IMR-90 (cell line): ENCODE measurements at regions not wholly inside any gene's neighbourhood (a gene's known extent, or its start where the extent isn't known, plus 50 kb on each side); places are given as distances from the start of the nearest gene placed in this dataset.

Experiments used
- ATAC-seq: fragments of 200-7000 bp; cut with Tn5 transposase; 2 replicates; pipeline ENCODE4 v1.9.1; 2020; ENCODE audit warnings: low read depth, mild to moderate bottlenecking, moderate library complexity
- BruUV-seq: library from RNA; stranded (reverse); fragments of 400-500 nt; replicated peaks from 2 replicates; lab custom pipeline; 2021; lab: Mats Ljungman, UMichigan
- CTCF ChIA-PET: fragments of 300-600 bp; formaldehyde crosslinking; extraction: SDS; loops from one replicate; lab custom pipeline; 2021; ENCODE audit warnings: antibody characterized with exemption; lab: Yijun Ruan, JAX
- POLR2A ChIA-PET: fragments of 300-600 bp; sonication (Branson Sonifier 250); formaldehyde crosslinking; loops from one replicate; lab custom pipeline; 2022; ENCODE audit warnings: antibody characterized with exemption; ENCODE audit not compliant: unreplicated experiment; lab: Charles Lee
- DNase-seq: peaks from one replicate; pipeline ENCODE4 v3.0.0; 2013
- H2AFZ ChIP-seq: replicated peaks from 2 replicates; pipeline ENCODE3; 2013; ENCODE audit warnings: low read length, mild to moderate bottlenecking; ENCODE audit not compliant: poor library complexity
- H2AK5ac ChIP-seq: 2 replicates; pipeline ENCODE4 v1.6.1; 2013; ENCODE audit warnings: low read depth, low read length, inconsistent platforms
- H2AK9ac ChIP-seq: replicated peaks from 2 replicates; pipeline ENCODE3; 2013; ENCODE audit warnings: mild to moderate bottlenecking, low read depth, low read length, moderate library complexity; ENCODE audit not compliant: poor library complexity
- H2BK120ac ChIP-seq: 2 replicates; pipeline ENCODE4 v1.6.1; 2013; ENCODE audit warnings: low read depth, low read length, inconsistent platforms
- H2BK15ac ChIP-seq: 3 replicates; pipeline ENCODE4 v1.6.1; 2013; ENCODE audit warnings: low read depth, low read length, inconsistent platforms
- H2BK20ac ChIP-seq: 2 replicates; pipeline ENCODE4 v1.6.1; 2013; ENCODE audit warnings: low read depth, mild to moderate bottlenecking, inconsistent platforms, low read length, moderate library complexity
- H2BK5ac ChIP-seq: 2 replicates; pipeline ENCODE4 v1.6.1; 2013; ENCODE audit warnings: mild to moderate bottlenecking, low read depth, low read length, inconsistent platforms; ENCODE audit not compliant: poor library complexity, severe bottlenecking
- H3K14ac ChIP-seq: replicated peaks from 2 replicates; pipeline ENCODE4 v1.6.1; 2013; ENCODE audit warnings: low read depth, low read length, inconsistent platforms
- H3K18ac ChIP-seq: 2 replicates; pipeline ENCODE4 v1.6.1; 2013; ENCODE audit warnings: low read depth, low read length, control low read depth
- H3K23ac ChIP-seq: 2 replicates; pipeline ENCODE4 v1.6.1; 2013; ENCODE audit warnings: low read depth, low read length, inconsistent platforms
- H3K27ac ChIP-seq: 2 replicates; pipeline ENCODE4 v1.5.1; 2013; ENCODE audit warnings: mild to moderate bottlenecking, control low read depth, low read length; ENCODE audit not compliant: insufficient read depth
- H3K27me3 ChIP-seq: 2 replicates; pipeline ENCODE4 v1.6.1; 2013; ENCODE audit warnings: low read length; ENCODE audit not compliant: control insufficient read depth, insufficient read depth
- H3K36me3 ChIP-seq: 2 replicates; pipeline ENCODE4 v1.6.1; 2013; ENCODE audit warnings: low read length, mixed read lengths; ENCODE audit not compliant: control insufficient read depth, insufficient read depth
- H3K4ac ChIP-seq: 2 replicates; pipeline ENCODE4 v1.6.1; 2013; ENCODE audit warnings: low read depth, low read length, inconsistent platforms
- H3K4me1 ChIP-seq: 2 replicates; pipeline ENCODE4 v1.6.1; 2013; ENCODE audit warnings: low read length, mixed read lengths; ENCODE audit not compliant: control insufficient read depth, insufficient read depth
- H3K4me2 ChIP-seq: 2 replicates; pipeline ENCODE4 v1.6.1; 2013; ENCODE audit warnings: low read depth, mild to moderate bottlenecking, control low read depth, low read length, moderate library complexity
- H3K4me3 ChIP-seq: 2 replicates; pipeline ENCODE4 v1.5.1; 2013; ENCODE audit warnings: low read depth, mild to moderate bottlenecking, control low read depth, low read length, moderate library complexity; ENCODE audit not compliant: insufficient read depth
- H3K56ac ChIP-seq: 2 replicates; pipeline ENCODE4 v1.6.1; 2013; ENCODE audit warnings: low read length, inconsistent platforms; ENCODE audit not compliant: insufficient read depth; ENCODE audit errors: extremely low read depth
- H3K79me1 ChIP-seq, 2 experiments: 2 replicates each; pipeline ENCODE4 v1.6.1; 2013; ENCODE audit warnings: low read length in 2 of 2, inconsistent platforms in 1 of 2, low read depth in 1 of 2
- H3K9ac ChIP-seq: 2 replicates; pipeline ENCODE4 v1.6.1; 2013; ENCODE audit warnings: low read depth, low read length, control low read depth
- H3K9me1 ChIP-seq: 2 replicates; pipeline ENCODE4 v1.6.1; 2013; ENCODE audit warnings: low read length, inconsistent platforms; ENCODE audit not compliant: insufficient read depth
- H3K9me3 ChIP-seq: 2 replicates; pipeline ENCODE4 v1.6.1; 2013; ENCODE audit warnings: low read length; ENCODE audit not compliant: control insufficient read depth, insufficient read depth
- H4K20me1 ChIP-seq: 2 replicates; pipeline ENCODE4 v1.6.1; 2013; ENCODE audit warnings: low read length, inconsistent platforms; ENCODE audit not compliant: insufficient read depth
- H4K5ac ChIP-seq: 2 replicates; pipeline ENCODE4 v1.6.1; 2013; ENCODE audit warnings: mild to moderate bottlenecking, low read depth, low read length, control low read depth
- H4K8ac ChIP-seq, 2 experiments: 2 replicates each; pipeline ENCODE4 v1.6.1; 2013; ENCODE audit warnings: low read depth in 2 of 2, low read length in 2 of 2, control low read depth in 1 of 2, inconsistent platforms in 1 of 2
- H4K91ac ChIP-seq: 2 replicates; pipeline ENCODE4 v1.6.1; 2013; ENCODE audit warnings: low read depth, low read length, inconsistent platforms; ENCODE audit not compliant: insufficient read depth
- CEBPB ChIP-seq: IDR thresholded peaks from 2 replicates; pipeline ENCODE4 v1.6.1; 2012; ENCODE audit warnings: low read depth, low read length, improper control_type of control experiment
- CHD1 ChIP-seq: IDR thresholded peaks from 2 replicates; pipeline ENCODE4 v1.6.1; 2012; ENCODE audit warnings: low read depth, low read length, improper control_type of control experiment
- CTCF ChIP-seq: conservative IDR thresholded peaks from 2 replicates; pipeline ENCODE4 v1.5.1; 2012; ENCODE audit warnings: mild to moderate bottlenecking, low read depth, low read length, improper control_type of control experiment
- FOS ChIP-seq: fragments of 150-350 bp; IDR thresholded peaks from 2 replicates; pipeline ENCODE4 v1.6.1; 2016; ENCODE audit warnings: low read depth, low read length
- MAFK ChIP-seq: IDR thresholded peaks from 2 replicates; pipeline ENCODE4 v1.6.1; 2012; ENCODE audit warnings: low read depth, low read length, improper control_type of control experiment
- MAZ ChIP-seq: IDR thresholded peaks from 2 replicates; pipeline ENCODE4 v1.6.1; 2012; ENCODE audit warnings: low read depth, mild to moderate bottlenecking, low read length, improper control_type of control experiment, moderate library complexity, borderline replicate concordance
- MXI1 ChIP-seq: IDR thresholded peaks from 2 replicates; pipeline ENCODE4 v1.6.1; 2012; ENCODE audit warnings: low read depth, mild to moderate bottlenecking, low read length, moderate library complexity, borderline replicate concordance
- NFE2L2 ChIP-seq: fragments of 150-350 bp; IDR thresholded peaks from 2 replicates; pipeline ENCODE4 v1.6.1; 2016; ENCODE audit warnings: low read depth, mild to moderate bottlenecking, low read length
- RAD21 ChIP-seq: IDR thresholded peaks from 2 replicates; pipeline ENCODE4 v1.6.1; 2012; ENCODE audit warnings: low read length, improper control_type of control experiment
- RCOR1 ChIP-seq: IDR thresholded peaks from 2 replicates; pipeline ENCODE4 v1.6.1; 2012; ENCODE audit warnings: mild to moderate bottlenecking, low read length, improper control_type of control experiment; ENCODE audit not compliant: insufficient replicate concordance
- RFX5 ChIP-seq: IDR thresholded peaks from 2 replicates; pipeline ENCODE4 v1.8.0; 2012; ENCODE audit warnings: low read depth, mild to moderate bottlenecking, low read length, moderate library complexity
- SMC3 ChIP-seq: fragments of 150-350 bp; IDR thresholded peaks from 2 replicates; pipeline ENCODE4 v1.6.1; 2016; ENCODE audit warnings: low read depth, mild to moderate bottlenecking, antibody characterized with exemption, low read length, moderate library complexity
- USF2 ChIP-seq: fragments of 150-350 bp; IDR thresholded peaks from 2 replicates; pipeline ENCODE4 v1.6.1; 2017; ENCODE audit warnings: mild to moderate bottlenecking, antibody characterized with exemption, low read length, low read depth
- WGBS, 2 experiments: methylation state at CpG; one replicate each; pipeline versions ENCODE4 v1.1.5 to v1.1.7; 2013; ENCODE audit warnings: missing lambda C conversion rate in 2 of 2; ENCODE audit not compliant: insufficient read length in 1 of 2; ENCODE audit errors: extremely low coverage in 2 of 2; 5-methylcytosine and 5-hydroxymethylcytosine counted together
- dilution Hi-C: fragments of 300-500 bp; cut with HindIII; formaldehyde crosslinking; loops from one replicate; pipeline ENCODE4 v1.14.3; 2018; ENCODE audit warnings: low sequenced_read_pairs; ENCODE audit not compliant: unreplicated experiment
- in situ Hi-C: fragments of 300-500 bp; cut with MboI; formaldehyde crosslinking; loops from 3 replicates; pipeline ENCODE4 v1.14.3; 2019; ENCODE audit warnings: low sequenced_read_pairs, inconsistent platforms, mixed read lengths
- intact Hi-C: fragments of 100-400 bp; cut with micrococcal nuclease; formaldehyde crosslinking; loops from 2 replicates; pipeline ENCODE4 v1.10.0; 2022
- TF ChIP-seq, protein P1 (sequence below): fragments of 150-350 bp; IDR thresholded peaks from 2 replicates; pipeline ENCODE4 v1.6.1; 2016; ENCODE audit warnings: low read depth, mild to moderate bottlenecking, low read length, moderate library complexity, borderline replicate concordance

DNA sequence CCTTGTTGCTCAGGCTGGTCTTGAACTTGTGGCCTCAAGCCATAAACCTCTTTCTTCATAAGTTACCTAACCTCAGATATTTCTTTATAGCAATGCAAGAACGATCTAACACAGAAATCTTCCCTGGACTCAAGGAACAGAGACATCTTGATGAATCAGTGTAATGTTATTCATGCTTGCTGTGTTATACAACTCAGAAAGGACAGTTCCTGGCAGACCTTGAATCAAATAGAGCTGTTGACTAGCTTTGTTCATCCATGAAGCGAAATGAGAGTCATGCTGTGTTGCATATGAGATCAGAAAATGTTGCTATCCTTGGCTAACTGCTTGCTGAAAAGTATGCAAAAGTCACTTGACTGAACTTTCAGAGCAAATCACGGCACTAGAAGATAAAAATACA lies 72.6 kb upstream of the ARHGAP24 start:
- in situ Hi-C loops, result no loop called here
- Histone ChIP-seq H3K79me1 (no peaks in the 10 kb centered on the region), H3K9ac (no peak overlapping the region), H3K27ac (no peak overlapping the region), H3K27me3 (no peaks in the 10 kb centered on the region), H3K4me2 (no peak overlapping the region), H3K23ac (no peak overlapping the region), H2AK5ac (no peak overlapping the region), H3K4me3 (no peak overlapping the region), H3K4ac (no peak overlapping the region), H3K56ac (no peak overlapping the region), H4K20me1 (no peaks in the 10 kb centered on the region), H4K5ac (no peak overlapping the region), H2AK9ac (no peak overlapping the region), H3K9me3 (no peaks in the 10 kb centered on the region), H3K36me3 (no peaks in the 10 kb centered on the region), H3K9me1 (no peaks in the 10 kb centered on the region), H2BK5ac (no peak overlapping the region), H3K18ac (no peak overlapping the region), H3K14ac (no peak overlapping the region), H4K8ac (no peak overlapping the region), H2BK20ac (no peak overlapping the region), H2BK15ac (no peak overlapping the region), H2BK120ac (no peak overlapping the region), H4K91ac (no peak overlapping the region), H2AFZ (no peak overlapping the region), H3K4me1 (no peaks in the 10 kb centered on the region)
- ATAC-seq (no peak), DNase-seq (peak; percentile 4)
- dilution Hi-C loops, result no loop called here
- no CpG with 5 or more reads among the region's 3 CpGs for WGBS, 2 experiments
- CTCF ChIA-PET, result interaction anchor here (0.7 kb wide), 1 partner anchor 27 kb away, joined by 3 read pairs; no protein-coding TSS in a partner anchor
- BruUV-seq, result no TSS peak
- POLR2A ChIA-PET, result no interaction called here
- TF ChIP-seq, protein P1, sequence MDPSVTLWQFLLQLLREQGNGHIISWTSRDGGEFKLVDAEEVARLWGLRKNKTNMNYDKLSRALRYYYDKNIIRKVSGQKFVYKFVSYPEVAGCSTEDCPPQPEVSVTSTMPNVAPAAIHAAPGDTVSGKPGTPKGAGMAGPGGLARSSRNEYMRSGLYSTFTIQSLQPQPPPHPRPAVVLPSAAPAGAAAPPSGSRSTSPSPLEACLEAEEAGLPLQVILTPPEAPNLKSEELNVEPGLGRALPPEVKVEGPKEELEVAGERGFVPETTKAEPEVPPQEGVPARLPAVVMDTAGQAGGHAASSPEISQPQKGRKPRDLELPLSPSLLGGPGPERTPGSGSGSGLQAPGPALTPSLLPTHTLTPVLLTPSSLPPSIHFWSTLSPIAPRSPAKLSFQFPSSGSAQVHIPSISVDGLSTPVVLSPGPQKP, result no peak
- TF ChIP-seq RAD21 (no peak), SMC3 (no peak), MAZ (no peak), FOS (no peak), NFE2L2 (no peak), MAFK (no peak), RFX5 (no peak), MXI1 (no peak), CHD1 (no peak), RCOR1 (no peak), CTCF (no peak), USF2 (no peak), CEBPB (no peak)
- intact Hi-C loops, result no loop called here
